Body of pancreas (tissue), 4 donors: ENCODE measurements at regions not wholly inside any gene's neighbourhood (a gene's known extent, or its start where the extent isn't known, plus 50 kb on each side); places are given as distances from the start of the nearest gene placed in this dataset.

Experiments used
- POLR2A ChIP-seq, 3 donors: fragments of 450-650 bp; IDR thresholded peaks; one replicate each; pipeline ENCODE4 v1.6.1; 2016; ENCODE audit warnings: antibody characterized with exemption in 3 of 3, mild to moderate bottlenecking in 2 of 3
- TF ChIP-seq, protein P1 (sequence below), 7 experiments: fragments of 450-650 bp in 4 of 7; fragments of 200-600 bp in 3 of 7; sonication (generic) in 3 of 7; IDR thresholded peaks; one replicate each; pipeline ENCODE4 v1.5.1; 2016 to 2019; ENCODE audit warnings: antibody characterized with exemption in 7 of 7

DNA sequence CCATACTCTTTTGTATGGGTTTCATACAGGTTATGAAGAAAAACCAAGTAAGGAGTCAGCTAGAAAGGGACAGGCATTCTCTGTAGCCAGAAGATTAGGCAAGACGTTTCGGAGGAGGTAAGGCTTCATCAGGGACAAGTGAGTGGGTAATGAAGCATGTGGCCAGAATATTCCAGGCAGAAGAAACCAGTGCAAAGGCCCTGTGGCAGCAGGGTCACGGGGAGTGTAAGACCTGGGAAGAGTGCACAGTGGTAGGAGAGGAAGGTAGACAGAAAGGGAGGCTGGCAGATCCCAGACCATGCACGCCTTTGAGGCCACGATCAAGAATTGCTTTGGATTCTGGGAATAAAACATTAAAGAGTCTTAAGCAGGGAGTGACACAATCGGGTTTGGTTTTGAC is 177.6 kb downstream of the MIAT start:
- TF ChIP-seq POLR2A (IDR thresholded peaks at IDR 0.05) = no peak
- TF ChIP-seq, protein P1, sequence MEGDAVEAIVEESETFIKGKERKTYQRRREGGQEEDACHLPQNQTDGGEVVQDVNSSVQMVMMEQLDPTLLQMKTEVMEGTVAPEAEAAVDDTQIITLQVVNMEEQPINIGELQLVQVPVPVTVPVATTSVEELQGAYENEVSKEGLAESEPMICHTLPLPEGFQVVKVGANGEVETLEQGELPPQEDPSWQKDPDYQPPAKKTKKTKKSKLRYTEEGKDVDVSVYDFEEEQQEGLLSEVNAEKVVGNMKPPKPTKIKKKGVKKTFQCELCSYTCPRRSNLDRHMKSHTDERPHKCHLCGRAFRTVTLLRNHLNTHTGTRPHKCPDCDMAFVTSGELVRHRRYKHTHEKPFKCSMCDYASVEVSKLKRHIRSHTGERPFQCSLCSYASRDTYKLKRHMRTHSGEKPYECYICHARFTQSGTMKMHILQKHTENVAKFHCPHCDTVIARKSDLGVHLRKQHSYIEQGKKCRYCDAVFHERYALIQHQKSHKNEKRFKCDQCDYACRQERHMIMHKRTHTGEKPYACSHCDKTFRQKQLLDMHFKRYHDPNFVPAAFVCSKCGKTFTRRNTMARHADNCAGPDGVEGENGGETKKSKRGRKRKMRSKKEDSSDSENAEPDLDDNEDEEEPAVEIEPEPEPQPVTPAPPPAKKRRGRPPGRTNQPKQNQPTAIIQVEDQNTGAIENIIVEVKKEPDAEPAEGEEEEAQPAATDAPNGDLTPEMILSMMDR (IDR thresholded peaks at IDR 0.05) = no peak
